ENCODE measurements at regions not wholly inside any gene's neighbourhood (a gene's known extent, or its start where the extent isn't known, plus 50 kb on each side); places are given as distances from the start of the nearest gene placed in this dataset.

DNA sequence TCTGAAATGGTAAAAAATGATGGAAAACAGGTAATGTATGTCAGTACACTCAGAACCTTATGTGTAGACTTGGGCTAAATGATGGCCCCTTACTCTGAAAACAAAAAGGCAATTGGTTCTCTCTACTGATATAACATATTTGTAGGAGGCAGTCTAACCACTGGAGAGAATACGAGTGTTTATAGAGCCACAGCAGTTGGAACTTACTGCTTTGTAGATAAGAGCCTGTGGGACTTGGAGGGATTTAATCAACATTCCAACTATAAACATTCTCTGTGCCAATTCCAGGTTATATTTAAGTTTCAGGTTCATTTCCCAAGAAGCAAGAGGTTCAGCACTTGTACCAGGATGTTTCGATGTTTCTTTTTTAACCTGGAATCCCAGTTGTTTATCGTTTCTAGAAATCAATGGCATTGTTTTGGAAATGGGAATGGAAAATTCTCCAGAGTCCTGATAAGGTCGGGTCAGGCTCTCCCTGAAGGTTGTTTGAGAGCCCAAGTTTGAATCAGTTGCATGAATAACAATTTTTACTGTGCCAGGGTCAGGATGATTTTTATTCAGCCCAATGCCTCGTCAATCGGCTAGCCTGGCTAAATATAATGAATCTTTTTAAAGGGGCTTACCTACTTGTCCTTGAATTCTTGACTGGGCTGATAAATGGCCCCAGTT is 278.4 kb upstream of the FAM98A start:
- no peak for TF ChIP-seq EZH2phosphoT487 (IDR thresholded peaks at IDR 0.05; ENCODE audit: borderline replicate concordance, low read length)
- no peak for TF ChIP-seq EZH2 (IDR thresholded peaks at IDR 0.05; ENCODE audit: low read length, unreplicated experiment)
